WTC11 (cell line): ENCODE measurements at regions not wholly inside any gene's neighbourhood (a gene's known extent, or its start where the extent isn't known, plus 50 kb on each side); places are given as distances from the start of the nearest gene placed in this dataset.
"Not testable (repeated sequence)": the region's sequence is repeated elsewhere in the genome, so short reads cannot be mapped to it uniquely, and the experiment has no call there.

ENCODE experiments used
- JUN ChIP-seq: sonication (generic); formaldehyde crosslinking; IDR thresholded peaks from 2 replicates; pipeline ENCODE4 v1.8.0; 2023; ENCODE audit warnings: mild to moderate bottlenecking, missing genetic modification reagents
- MYBL2 ChIP-seq: sonication (generic); formaldehyde crosslinking; IDR thresholded peaks from 2 replicates; pipeline ENCODE4 v1.8.1; 2023; ENCODE audit warnings: mild to moderate bottlenecking, moderate library complexity, missing genetic modification reagents
- NR2C2 ChIP-seq: sonication (generic); formaldehyde crosslinking; IDR thresholded peaks from 2 replicates; pipeline ENCODE4 v1.8.0; 2022; ENCODE audit warnings: mild to moderate bottlenecking, missing genetic modification reagents
- TF ChIP-seq, protein P1 (sequence below): fragments of 200-600 bp; IDR thresholded peaks from 2 replicates; pipeline ENCODE4 v1.8.0; 2022; ENCODE audit warnings: antibody characterized with exemption

DNA sequence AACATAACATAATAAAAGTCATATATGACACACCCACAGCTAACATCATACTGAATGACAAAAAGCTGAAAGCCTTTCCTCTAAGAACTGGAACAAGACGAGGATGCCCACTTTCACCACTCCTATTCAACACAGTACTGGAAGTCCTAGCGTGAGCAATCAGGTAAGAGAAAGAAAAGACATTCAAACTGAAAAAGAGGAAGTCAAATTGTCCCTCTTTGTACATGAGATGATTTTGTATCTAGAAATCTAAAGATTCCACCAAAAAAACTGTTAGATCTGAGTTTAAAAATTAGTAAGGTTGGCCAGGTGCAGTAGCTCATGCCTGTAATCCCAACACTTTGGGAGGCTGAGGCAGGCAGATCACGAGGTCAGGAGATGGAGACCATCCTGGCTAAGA is 70.1 kb upstream of the PROKR2 start:
- TF ChIP-seq, protein P1, sequence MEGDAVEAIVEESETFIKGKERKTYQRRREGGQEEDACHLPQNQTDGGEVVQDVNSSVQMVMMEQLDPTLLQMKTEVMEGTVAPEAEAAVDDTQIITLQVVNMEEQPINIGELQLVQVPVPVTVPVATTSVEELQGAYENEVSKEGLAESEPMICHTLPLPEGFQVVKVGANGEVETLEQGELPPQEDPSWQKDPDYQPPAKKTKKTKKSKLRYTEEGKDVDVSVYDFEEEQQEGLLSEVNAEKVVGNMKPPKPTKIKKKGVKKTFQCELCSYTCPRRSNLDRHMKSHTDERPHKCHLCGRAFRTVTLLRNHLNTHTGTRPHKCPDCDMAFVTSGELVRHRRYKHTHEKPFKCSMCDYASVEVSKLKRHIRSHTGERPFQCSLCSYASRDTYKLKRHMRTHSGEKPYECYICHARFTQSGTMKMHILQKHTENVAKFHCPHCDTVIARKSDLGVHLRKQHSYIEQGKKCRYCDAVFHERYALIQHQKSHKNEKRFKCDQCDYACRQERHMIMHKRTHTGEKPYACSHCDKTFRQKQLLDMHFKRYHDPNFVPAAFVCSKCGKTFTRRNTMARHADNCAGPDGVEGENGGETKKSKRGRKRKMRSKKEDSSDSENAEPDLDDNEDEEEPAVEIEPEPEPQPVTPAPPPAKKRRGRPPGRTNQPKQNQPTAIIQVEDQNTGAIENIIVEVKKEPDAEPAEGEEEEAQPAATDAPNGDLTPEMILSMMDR: not testable (repeated sequence)
- not testable (repeated sequence) for TF ChIP-seq MYBL2 (CRISPR knock-in tag); JUN; NR2C2
